ENCODE measurements at regions not wholly inside any gene's neighbourhood (a gene's known extent, or its start where the extent isn't known, plus 50 kb on each side); places are given as distances from the start of the nearest gene placed in this dataset.

DNA sequence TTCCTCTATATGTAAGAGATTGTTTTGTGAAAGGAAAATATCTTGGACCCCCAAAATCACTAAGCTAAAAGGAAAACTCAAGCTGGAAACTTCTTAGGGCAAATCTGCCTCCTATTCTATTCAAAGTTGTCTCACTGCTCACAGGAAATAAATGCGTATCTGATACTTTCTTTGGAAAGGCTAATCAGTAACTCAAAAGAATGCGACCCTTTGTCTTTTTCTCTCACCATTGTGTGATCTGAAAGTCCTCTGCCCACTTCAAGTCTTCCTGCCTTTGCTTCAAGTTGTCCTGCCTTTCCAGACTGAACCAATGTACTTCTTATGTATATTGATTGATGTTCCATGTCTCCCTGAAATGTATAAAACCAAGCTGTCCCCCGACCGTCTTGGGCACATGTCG lies 157.3 kb downstream of the KIF2B start:
- in situ Hi-C loops (cut with HindIII; ENCODE audit: low pct_ligation_motif_present, low pct_unique_long_range_greater_than_20kb, low sequenced_read_pairs): no loop called here
- DNase-seq: no peak

DNA sequence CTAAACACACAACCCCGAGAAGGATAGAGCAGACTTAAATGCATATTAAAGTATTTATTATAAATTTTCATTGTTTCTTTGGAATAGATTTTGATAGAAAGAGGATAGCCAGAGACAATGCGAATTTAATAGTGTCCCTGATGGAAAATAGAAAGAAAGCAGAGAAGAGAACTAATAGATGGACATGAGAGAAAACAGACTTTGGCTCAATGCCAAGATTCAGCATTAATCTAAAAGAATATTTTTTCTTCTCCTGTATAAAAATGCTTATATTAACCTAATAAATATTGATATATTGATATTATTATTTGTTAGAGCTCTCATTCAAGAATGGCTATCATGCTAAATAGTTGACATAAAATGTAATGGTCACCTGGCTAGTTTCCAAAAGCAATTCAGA lies 173.4 kb downstream of the KIF2B start:
- no peak for DNase-seq
- in situ Hi-C loops (cut with HindIII; ENCODE audit: low pct_ligation_motif_present, low pct_unique_long_range_greater_than_20kb, low sequenced_read_pairs): no loop called here

DNA sequence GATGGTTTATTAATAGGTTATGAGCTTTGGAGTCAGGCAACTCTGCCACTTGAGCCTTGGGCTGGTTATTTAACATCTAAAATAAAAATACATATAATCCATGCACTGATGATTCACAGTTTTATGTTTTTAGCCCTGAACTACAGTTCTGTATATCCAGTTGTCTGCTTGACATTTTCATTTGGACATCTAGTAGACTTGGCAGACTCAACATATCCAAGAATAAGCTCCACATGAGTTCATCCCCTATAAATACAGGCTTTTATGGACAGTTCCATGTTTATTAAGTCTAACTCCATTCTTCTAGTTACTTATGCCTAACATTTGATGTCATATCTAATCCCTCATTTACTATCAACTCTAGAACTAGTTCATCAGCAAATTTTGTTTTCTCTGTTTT lies 174.2 kb downstream of the KIF2B start:
- in situ Hi-C loops (cut with HindIII; ENCODE audit: low pct_ligation_motif_present, low pct_unique_long_range_greater_than_20kb, low sequenced_read_pairs): no loop called here
- DNase-seq: no peak

DNA sequence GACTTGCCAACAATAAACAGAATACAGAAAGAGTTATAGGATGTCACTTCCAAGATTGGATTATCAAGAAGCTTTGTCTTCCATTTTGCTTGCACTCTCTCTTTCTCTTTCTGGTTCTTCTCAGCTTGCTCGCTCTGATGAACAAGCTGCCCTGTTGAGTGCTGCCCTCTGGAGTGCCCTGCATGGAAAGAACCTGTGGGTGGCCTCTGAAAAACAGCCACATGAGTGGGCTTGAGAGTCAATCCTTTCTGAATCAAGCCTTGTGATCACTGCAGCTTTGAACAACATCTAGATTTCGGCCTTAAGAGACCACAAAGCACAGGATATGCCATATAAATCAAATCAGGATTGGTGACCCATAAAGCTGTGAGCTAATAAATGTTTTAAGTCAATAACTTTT lies 185.1 kb downstream of the KIF2B start:
- DNase-seq: no peak
- in situ Hi-C loops (cut with HindIII; ENCODE audit: low pct_ligation_motif_present, low pct_unique_long_range_greater_than_20kb, low sequenced_read_pairs): no loop called here

DNA sequence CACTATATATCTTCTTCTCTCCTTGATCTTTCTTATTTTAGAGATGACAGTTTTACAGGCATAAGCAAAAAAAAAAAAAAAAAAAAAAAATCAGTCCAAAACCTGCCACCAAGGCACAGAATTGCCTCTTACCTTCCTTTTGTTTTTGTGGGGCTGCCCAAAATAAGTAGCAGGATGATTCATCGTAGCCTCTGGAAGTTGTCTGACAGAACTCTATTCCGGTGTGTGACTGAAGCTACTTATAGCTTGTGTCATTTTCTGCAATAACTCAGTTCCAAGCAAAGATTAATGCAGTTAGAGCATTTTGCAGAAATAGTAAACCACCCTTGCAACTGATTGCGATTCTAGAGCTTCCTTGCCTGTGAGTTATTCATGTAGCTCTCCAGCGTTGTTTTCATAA lies 186.8 kb downstream of the KIF2B start:
- DNase-seq: no peak
- in situ Hi-C loops (cut with HindIII; ENCODE audit: low pct_ligation_motif_present, low pct_unique_long_range_greater_than_20kb, low sequenced_read_pairs): no loop called here

DNA sequence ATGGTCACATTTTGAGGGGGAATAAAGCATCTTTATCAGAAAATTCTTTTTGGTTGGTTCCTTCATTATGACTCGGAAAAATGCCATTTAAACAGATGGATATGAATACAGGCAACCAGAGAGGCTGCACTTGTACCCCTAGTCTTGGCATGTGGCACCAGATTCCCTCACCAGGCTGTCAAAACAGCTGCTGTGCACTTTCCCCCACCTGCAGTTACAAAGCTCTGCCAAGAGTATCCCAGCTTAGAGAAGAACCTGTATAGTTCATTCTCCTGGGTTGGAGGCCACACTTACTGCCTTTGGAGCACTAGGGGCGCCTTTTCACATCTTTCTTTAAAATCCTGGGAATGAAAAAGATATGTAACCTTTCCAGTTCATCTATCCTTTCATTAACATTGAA lies 190.3 kb downstream of the KIF2B start:
- in situ Hi-C loops (cut with HindIII; ENCODE audit: low pct_ligation_motif_present, low pct_unique_long_range_greater_than_20kb, low sequenced_read_pairs): no loop called here
- DNase-seq: no peak

DNA sequence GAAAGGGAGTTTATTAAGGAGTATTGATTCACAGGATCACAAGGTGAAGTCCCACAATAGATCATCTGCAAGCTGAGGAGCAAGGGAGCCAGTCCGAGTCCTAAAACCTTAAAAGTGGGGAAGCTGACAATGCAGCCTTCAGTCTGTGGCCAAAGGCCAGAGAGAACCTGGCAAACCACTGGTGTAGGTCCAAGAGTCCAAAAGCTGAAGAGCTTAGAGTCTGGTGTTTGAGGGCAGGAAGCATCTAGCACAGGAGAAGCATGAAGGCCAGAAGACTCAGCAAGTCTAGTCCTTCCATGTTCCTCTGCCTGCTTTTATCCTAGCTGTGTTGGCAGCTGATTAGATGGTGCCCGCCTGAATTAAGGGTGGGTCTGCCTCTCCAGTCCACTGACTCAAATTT lies 193.0 kb downstream of the KIF2B start:
- in situ Hi-C loops (cut with HindIII; ENCODE audit: low pct_ligation_motif_present, low pct_unique_long_range_greater_than_20kb, low sequenced_read_pairs): no loop called here
- no peak for DNase-seq

DNA sequence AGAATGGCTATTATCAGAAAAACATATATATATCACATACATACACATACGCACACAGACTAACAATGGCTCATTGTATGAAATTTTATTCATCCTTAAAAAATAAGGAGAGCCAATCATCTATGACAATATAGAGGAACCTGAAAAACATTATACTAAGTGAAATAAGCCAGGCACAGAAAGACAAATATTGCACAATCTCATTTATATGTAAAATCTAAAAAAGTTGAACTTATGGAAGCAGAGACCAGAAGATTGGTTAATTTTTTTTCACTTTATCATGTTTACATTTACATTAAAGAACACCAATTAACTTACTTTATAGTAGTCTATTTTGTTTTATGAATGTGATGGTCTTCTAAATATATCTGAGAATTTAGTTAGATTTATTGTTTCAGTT lies 198.7 kb downstream of the KIF2B start:
- DNase-seq: no peak
- in situ Hi-C loops (cut with HindIII; ENCODE audit: low pct_ligation_motif_present, low pct_unique_long_range_greater_than_20kb, low sequenced_read_pairs): no loop called here

DNA sequence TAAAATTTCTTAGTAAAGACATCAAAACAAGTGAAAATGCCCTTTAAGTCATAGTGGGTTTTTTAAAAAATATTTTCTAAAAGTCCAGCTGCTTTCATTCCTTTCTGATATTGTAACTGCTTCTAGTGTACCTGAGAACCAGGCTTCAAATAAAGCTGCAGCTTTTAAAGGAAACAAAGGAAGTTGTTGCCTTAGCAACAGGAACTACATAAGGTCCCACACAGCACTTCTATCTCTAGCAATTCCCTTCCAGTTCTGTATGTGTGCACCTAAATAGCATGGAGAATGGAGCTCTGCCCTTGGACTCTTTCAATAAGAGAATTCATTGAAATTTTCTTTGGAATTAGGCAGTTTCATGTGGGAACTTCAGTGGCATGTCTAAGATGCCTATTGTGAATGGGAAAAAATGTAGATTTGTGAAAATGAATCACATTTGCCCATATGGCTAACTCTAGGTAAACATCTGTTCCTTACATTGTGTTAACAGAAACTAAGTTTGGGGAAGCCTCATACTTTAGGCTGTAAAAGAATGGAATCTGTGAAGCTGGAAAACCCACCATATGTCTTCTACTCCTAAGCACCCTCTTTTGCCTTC lies 206.4 kb downstream of the KIF2B start:
- in situ Hi-C loops (cut with HindIII; ENCODE audit: low pct_ligation_motif_present, low pct_unique_long_range_greater_than_20kb, low sequenced_read_pairs): no loop called here
- no peak for DNase-seq

DNA sequence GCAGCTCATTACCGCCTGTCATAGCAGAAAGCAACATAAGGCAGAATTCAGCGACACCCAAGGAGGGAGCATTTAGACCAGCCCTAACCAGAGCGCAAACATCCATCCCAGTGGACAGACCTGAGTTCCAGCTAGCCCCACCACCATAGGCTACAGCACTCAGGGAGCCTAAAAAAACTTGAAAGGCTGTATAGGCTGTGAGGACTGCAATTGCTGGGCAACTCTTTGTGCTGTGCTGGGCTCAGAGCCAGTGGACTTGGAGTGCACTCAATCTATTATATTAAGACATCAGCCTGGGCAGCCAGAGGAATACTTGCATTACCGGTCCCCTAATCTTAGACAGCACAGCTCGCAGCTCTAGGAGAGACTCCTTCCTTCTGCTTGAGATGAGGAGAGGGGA lies 207.3 kb downstream of the KIF2B start:
- DNase-seq: no peak
- in situ Hi-C loops (cut with HindIII; ENCODE audit: low pct_ligation_motif_present, low pct_unique_long_range_greater_than_20kb, low sequenced_read_pairs): no loop called here

DNA sequence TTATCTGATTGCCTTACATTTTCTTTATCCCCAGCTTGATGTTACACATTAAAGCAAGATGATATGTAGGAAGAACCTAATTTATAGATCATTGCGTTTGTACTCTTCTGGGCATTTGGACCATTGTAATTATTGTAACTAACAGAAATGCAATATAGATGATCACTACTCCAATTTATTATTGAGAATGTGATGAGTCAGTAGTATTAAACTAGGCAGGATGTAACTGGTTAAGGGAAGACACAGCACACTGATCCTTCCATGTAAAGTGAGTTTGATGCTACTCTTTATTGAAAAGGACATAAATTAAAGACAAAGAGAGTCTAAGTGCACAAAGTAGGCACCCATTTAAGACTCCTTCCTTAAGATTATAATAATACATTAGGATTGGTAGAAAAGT lies 223.8 kb downstream of the KIF2B start:
- in situ Hi-C loops (cut with HindIII; ENCODE audit: low pct_ligation_motif_present, low pct_unique_long_range_greater_than_20kb, low sequenced_read_pairs): no loop called here
- no peak for DNase-seq

DNA sequence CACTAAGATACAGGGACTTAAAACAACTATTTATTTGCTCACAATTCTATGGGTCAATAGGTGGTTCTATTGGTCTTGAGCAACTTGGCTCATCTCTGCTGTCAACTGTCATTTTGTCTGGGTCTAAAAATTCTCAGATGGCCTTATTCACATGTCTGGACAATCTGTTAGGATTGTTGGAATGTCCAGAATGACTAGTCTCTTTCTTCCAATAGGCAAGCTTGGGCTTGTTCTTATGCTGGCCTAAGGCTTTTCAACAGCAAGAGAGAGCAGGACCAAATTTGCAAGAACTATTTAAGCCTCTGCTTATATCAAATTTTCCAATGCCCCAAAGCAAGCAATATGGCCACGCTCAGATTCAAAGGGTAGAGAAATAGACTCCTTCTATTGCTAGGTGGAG lies 240.9 kb downstream of the KIF2B start:
- no peak for DNase-seq
- in situ Hi-C loops (cut with HindIII; ENCODE audit: low pct_ligation_motif_present, low pct_unique_long_range_greater_than_20kb, low sequenced_read_pairs): no loop called here

DNA sequence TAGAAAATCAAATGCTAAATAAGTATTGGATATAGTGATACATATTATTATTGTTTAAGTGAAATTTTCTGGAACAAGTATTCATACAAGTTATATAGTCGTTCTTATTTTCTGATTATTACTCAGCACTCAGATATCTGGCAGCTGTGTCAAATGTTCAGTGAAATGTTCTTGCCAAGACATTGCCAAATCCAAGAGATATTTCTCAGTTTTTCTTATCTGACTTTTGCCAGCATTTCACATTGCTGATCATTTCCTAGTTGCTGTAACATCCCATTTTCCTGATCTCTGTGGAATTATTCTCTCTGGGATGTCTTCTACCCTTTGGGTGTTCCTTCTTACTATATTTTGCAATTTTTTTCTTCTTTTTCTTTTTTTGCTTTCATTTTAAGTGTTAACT lies 262.3 kb downstream of the KIF2B start:
- in situ Hi-C loops (cut with HindIII; ENCODE audit: low pct_ligation_motif_present, low pct_unique_long_range_greater_than_20kb, low sequenced_read_pairs): no loop called here
- DNase-seq: no peak

DNA sequence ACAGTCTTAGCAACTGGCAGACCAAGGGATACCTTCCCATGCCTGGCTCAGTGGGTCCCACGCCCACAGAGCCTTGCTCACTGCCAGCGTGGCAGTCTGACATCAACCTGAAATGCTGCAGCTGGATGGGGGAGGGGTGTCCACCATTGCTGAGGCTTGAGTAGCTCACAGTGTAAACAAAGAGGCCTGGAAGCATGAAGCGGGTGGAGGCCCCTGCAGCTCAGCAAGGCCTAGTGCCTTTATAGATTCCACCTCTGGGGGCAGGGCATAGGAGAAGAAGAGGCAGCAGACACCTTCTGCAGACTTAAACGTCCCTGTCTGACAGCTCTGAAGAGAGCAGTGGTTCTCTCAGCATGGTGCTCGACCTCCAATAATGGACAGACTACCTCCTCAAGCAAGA lies 263.2 kb downstream of the KIF2B start:
- in situ Hi-C loops (cut with HindIII; ENCODE audit: low pct_ligation_motif_present, low pct_unique_long_range_greater_than_20kb, low sequenced_read_pairs): no loop called here
- DNase-seq: no peak

DNA sequence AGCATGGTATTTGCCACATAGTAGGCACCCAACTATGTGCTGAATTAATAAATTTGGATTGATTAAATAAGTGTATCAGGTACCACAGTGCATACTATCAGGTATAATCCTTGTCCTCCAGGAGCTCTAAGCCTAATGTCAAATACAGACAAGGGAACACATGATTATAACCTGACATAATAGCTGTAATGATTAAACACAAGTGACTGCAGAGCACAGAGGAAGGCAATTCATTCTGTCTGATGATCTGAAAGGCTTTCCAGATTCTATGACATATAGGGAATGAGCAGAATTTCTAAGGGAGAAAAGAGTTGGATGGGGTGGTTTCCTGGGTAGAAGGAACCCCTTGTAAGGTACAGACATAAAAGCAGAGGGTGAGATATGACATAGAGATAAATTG lies 273.5 kb downstream of the KIF2B start:
- no peak for DNase-seq
- in situ Hi-C loops (cut with HindIII; ENCODE audit: low pct_ligation_motif_present, low pct_unique_long_range_greater_than_20kb, low sequenced_read_pairs): no loop called here

DNA sequence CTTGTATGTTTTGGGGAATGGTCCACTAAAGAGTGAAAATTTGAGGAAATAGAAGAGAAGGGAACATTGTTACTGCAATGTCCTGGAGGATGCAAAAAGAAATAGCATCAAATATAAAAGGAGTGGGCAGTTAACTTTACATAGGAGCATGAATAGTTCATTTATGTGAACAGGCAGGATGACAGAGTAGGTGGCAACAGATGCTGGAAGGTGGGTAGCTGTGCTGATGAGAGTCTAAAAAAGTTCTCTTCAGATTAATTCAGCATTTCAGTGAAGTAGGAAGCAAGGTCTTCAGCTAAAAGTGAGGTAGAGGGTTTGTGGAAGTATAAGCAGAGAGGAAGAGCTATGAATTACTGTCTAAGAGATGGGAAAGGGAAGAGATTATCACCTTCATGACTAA lies 276.5 kb downstream of the KIF2B start:
- in situ Hi-C loops (cut with HindIII; ENCODE audit: low pct_ligation_motif_present, low pct_unique_long_range_greater_than_20kb, low sequenced_read_pairs): no loop called here

DNA sequence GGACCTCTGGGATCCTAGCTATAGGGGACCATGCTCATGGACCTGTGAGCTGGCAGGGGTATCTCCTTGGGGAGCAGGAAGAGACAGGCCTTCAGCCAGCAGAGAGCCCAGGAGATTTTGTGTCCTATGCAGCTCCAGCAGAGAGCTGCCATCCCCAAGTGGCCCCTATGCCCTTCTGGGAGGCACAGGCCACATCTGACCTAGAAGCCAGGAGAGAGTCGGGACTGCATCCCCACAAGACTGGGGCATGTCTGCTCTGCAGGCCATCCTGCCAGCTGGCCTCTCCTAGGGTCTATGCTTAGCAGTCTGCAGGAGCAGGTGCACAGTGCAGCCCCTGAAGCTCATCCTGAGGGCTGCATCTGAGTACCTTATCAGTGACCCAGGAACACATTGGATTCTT lies 279.5 kb downstream of the KIF2B start:
- in situ Hi-C loops (cut with HindIII; ENCODE audit: low pct_ligation_motif_present, low pct_unique_long_range_greater_than_20kb, low sequenced_read_pairs): no loop called here
- DNase-seq: no peak

More for the DNA sequence above, 276.5 kb downstream of the KIF2B start:
- no peak for DNase-seq

DNA sequence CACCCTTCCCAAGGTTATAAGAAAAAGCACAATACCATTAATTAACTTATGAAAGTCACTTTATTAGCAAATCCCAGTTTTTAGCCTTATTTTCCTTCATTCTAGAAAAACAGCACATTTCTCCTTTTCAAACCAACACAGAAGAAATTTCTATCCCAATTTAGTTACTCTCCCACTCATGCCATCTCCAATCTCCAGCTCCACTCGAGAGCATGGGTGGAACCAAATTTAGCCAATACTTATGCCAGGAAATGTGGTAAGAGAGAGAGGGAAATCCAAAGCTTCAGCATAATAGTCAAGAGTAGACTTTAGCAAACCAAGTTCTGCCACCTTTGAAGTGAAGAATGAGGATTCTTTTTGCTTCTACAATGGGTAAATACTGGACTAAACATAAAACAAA lies 288.8 kb downstream of the KIF2B start:
- in situ Hi-C loops (cut with HindIII; ENCODE audit: low pct_ligation_motif_present, low pct_unique_long_range_greater_than_20kb, low sequenced_read_pairs): no loop called here
- DNase-seq: no peak

DNA sequence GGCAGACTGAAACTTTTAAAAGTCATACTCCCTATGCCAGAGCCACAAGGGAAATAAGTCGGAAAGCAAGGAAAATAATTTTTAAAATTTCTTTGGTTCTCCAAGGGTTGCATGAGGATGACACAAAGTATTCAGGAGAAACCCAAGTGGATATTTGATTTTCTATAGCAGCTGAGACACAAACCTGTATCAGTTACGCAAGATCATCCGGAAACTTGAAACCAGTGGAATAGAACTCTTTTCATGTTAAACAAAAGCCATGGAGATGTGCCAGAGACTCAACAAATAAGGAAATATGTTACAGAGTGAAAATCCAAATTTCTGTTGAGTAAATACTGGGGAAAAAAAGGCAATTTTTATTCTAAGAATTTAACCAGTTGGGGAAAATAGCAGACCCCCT lies 294.7 kb downstream of the KIF2B start:
- no peak for DNase-seq
- in situ Hi-C loops (cut with HindIII; ENCODE audit: low pct_ligation_motif_present, low pct_unique_long_range_greater_than_20kb, low sequenced_read_pairs): no loop called here

DNA sequence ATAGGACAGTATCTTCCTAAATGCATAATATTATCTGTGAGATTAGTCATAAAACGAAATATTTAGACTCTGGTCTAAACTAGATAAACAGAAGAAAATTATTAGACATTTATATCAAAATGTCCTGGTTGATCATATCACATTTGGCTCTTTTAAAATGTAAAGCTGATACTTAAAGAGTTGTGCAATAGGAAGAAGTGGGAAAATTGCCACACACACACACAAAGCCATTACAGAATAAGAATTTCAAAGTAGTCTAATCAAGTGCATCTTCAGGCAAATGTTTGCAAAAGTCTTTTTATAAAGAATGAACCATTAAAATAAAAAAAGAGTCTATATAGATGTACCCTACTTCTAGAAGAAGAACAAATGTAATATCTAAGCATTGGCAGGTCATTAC lies 301.7 kb downstream of the KIF2B start:
- in situ Hi-C loops (cut with HindIII; ENCODE audit: low pct_ligation_motif_present, low pct_unique_long_range_greater_than_20kb, low sequenced_read_pairs): no loop called here

DNA sequence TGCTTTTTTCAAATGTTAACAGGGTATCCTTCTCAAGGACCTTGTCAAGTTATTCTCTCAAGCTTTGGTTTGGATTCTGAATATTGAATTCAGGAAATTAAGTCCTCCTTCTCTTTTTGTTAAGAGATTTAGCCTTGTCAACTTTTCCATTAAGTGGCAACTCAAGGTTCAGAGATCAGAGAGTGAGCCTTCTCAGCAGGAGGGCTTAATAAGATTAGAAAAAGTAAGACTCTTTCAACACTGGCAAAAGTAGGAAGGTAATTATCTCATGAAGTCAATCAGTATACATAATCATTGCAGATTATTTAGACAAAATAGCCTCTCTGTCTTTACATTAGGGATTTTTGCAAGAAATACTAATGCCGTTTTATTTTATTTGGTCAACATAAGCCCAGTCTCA lies 330.7 kb downstream of the KIF2B start:
- no peak for DNase-seq
- in situ Hi-C loops (cut with HindIII; ENCODE audit: low pct_ligation_motif_present, low pct_unique_long_range_greater_than_20kb, low sequenced_read_pairs): no loop called here

More for the DNA sequence above, 301.7 kb downstream of the KIF2B start:
- DNase-seq: no peak
